Thymus (tissue), 11 donors: ENCODE measurements at regions not wholly inside any gene's neighbourhood (a gene's known extent, or its start where the extent isn't known, plus 50 kb on each side); places are given as distances from the start of the nearest gene placed in this dataset.
"Not testable (repeated sequence)": the region's sequence is repeated elsewhere in the genome, so short reads cannot be mapped to it uniquely, and the experiment has no call there.

ENCODE experiments used
- DNase-seq, 9 donors: peaks; one replicate each; pipeline ENCODE4 v3.0.0-alpha.2; 2013; ENCODE audit warnings: low spot score in 9 of 9, low read depth in 6 of 9, missing footprints in 1 of 9
- H3K27ac ChIP-seq, 2 donors: one replicate each; pipeline ENCODE4 v1.5.1; 2013; ENCODE audit warnings: control low read depth in 1 of 2, low read depth in 1 of 2, low read length in 1 of 2, mild to moderate bottlenecking in 1 of 2, moderate library complexity in 1 of 2
- H3K27me3 ChIP-seq, 2 donors: one replicate each; pipeline ENCODE4 v1.5.1; 2013; ENCODE audit warnings: low read length in 1 of 2; ENCODE audit not compliant: control insufficient read depth in 2 of 2, insufficient read depth in 1 of 2
- H3K36me3 ChIP-seq, 2 donors: one replicate each; pipeline ENCODE4 v1.5.1; 2013; ENCODE audit warnings: low read length in 1 of 2, mild to moderate bottlenecking in 1 of 2, moderate library complexity in 1 of 2; ENCODE audit not compliant: control insufficient read depth in 2 of 2, insufficient read depth in 2 of 2
- H3K4me1 ChIP-seq, 2 donors: one replicate each; pipeline ENCODE4 v1.5.1; 2013; ENCODE audit warnings: low read length in 2 of 2; ENCODE audit not compliant: control insufficient read depth in 2 of 2, insufficient read depth in 2 of 2
- H3K4me3 ChIP-seq, 2 donors: one replicate each; pipeline ENCODE4 v1.5.1; 2013; ENCODE audit warnings: low read length in 2 of 2, control low read depth in 1 of 2, mild to moderate bottlenecking in 1 of 2
- H3K9me3 ChIP-seq, 2 donors: one replicate each; pipeline ENCODE4 v1.5.1; 2013; ENCODE audit warnings: low read length in 1 of 2, mild to moderate bottlenecking in 1 of 2; ENCODE audit not compliant: control insufficient read depth in 2 of 2, insufficient read depth in 1 of 2
- WGBS: extraction: QIAGEN DNeasy Blood & Tissue Kit; methylation state at CpG from one replicate; pipeline ENCODE4 v1.1.7; 2013; 5-methylcytosine and 5-hydroxymethylcytosine counted together
- donor health status: healthy.

- H3K36me3 ChIP-seq, result no peaks in the 10 kb centered on the region
- no peaks in the 10 kb centered on the region for H3K27me3 ChIP-seq
Observed at GRCh38 chr2:16728351-16729136, 62.9 kb upstream of the CYRIA start.

GRCh38 chr2:16727849-16728248, 62.2 kb upstream of the CYRIA start:
- WGBS, result 67% methylated on average over 2 of the region's 2 CpGs
- H3K9me3 ChIP-seq, H3K4me3 ChIP-seq, H3K27me3 ChIP-seq, H3K36me3 ChIP-seq, DNase-seq, H3K27ac ChIP-seq, H3K4me1 ChIP-seq: not testable (repeated sequence)

More at GRCh38 chr2:16728351-16729136, 62.9 kb upstream of the CYRIA start:
- no peaks in the 10 kb centered on the region for H3K9me3 ChIP-seq
- no peak overlapping the region for H3K4me3 ChIP-seq
- no peak overlapping the region for H3K27ac ChIP-seq
- no peak for DNase-seq
- H3K4me1 ChIP-seq, result no peaks in the 10 kb centered on the region
- WGBS, result 84% methylated on average over 4 of the region's 4 CpGs

GRCh38 chr2:16727256-16727655, 61.6 kb upstream of the CYRIA start:
- DNase-seq, result no peak
- Histone ChIP-seq H3K27me3 (no peaks in the 10 kb centered on the region), H3K9me3 (no peaks in the 10 kb centered on the region), H3K36me3 (no peaks in the 10 kb centered on the region), H3K4me3 (no peak overlapping the region), H3K27ac (no peak overlapping the region), H3K4me1 (no peaks in the 10 kb centered on the region)
- 92% methylated on average over 4 of the region's 4 CpGs for WGBS

DNA sequence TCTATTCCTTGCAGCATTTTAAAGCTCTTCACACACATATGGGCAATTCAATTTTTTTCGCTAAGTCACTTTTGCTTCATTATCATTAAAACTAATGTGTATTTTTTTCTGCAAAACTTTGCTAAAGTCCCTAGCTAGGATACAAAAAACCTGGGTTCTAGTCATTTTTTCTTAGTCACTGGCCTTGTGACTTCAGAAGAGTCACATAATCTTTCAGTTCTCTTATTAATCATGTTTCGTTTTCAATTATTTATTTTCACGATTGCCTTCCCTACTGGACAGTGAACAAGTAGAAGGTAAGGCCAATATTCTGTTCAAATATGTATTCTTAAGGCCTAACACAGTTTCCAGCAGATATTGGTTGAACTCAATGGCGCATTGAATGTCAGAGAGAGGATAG, 60.9 kb upstream of the CYRIA start:
- H3K27ac ChIP-seq, result no peak overlapping the region
- H3K36me3 ChIP-seq, result no peaks in the 10 kb centered on the region
- no peak for DNase-seq
- WGBS, result 92% methylated on average over 4 of the region's 4 CpGs
- no peaks in the 10 kb centered on the region for H3K27me3 ChIP-seq
- H3K4me3 ChIP-seq, result no peak overlapping the region
- no peaks in the 10 kb centered on the region for H3K4me1 ChIP-seq
- no peaks in the 10 kb centered on the region for H3K9me3 ChIP-seq

GRCh38 chr2:16726147-16726546, 60.5 kb upstream of the CYRIA start:
- Histone ChIP-seq H3K36me3 (no peaks in the 10 kb centered on the region), H3K27me3 (no peaks in the 10 kb centered on the region), H3K4me3 (no peak overlapping the region), H3K4me1 (no peaks in the 10 kb centered on the region), H3K27ac (no peak overlapping the region), H3K9me3 (no peaks in the 10 kb centered on the region)
- DNase-seq, result no peak
- WGBS, result 93% methylated on average over 2 of the region's 2 CpGs

DNA sequence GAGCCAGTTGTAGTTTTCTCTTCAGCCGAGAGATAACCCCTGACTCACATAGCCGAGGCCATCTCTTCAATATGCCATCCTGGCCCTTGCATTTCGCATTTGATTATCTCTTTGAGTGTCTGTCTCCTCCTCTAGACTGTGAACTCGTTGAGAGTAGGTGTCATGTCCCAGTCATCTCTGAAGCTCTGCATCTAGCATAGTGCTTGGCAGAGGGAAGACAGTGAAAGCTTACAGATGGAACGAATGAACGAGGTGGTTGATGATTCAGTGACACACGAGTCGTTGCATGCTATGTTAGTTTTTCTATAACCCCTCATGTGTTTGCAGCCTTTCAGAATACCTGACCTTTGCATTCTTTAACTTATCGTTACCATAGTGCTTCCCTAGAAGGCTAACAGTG, 59.9 kb upstream of the CYRIA start:
- no peaks in the 10 kb centered on the region for H3K36me3 ChIP-seq
- H3K27me3 ChIP-seq, result no peaks in the 10 kb centered on the region
- WGBS, result 89% methylated on average over 9 of the region's 9 CpGs
- H3K27ac ChIP-seq, result no peak overlapping the region
- no peak for DNase-seq
- H3K9me3 ChIP-seq, result no peaks in the 10 kb centered on the region
- no peaks in the 10 kb centered on the region for H3K4me1 ChIP-seq
- H3K4me3 ChIP-seq, result no peak overlapping the region

DNA sequence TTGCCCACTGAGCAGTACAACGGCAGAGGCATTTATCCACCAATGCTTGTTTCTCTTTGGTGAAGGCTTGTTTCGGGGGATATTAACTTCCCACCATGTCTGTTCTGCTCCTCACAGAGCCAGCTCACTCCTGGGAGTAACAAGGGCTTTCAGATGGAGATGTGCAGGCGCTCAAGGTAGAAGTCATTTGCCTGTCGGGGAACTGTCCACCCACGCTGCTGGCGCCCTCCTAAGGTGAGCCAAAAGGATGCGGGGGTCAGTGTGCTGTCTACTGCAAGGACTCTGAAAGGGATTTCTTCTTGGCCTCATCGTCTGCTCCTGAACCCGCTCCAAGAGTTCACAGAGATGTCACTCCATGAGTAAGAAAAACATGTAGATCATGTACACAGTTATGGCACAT, 57.0 kb upstream of the CYRIA start:
- Histone ChIP-seq H3K4me3 (no peak overlapping the region), H3K27me3 (no peaks in the 10 kb centered on the region), H3K4me1 (peaks cover 0 to 8% of the 10 kb centered on the region in 2 donors), H3K36me3 (no peaks in the 10 kb centered on the region), H3K9me3 (no peaks in the 10 kb centered on the region), H3K27ac (no peak overlapping the region)
- no peak for DNase-seq
- 87% methylated on average over 9 of the region's 9 CpGs for WGBS

GRCh38 chr2:16722126-16722525, 56.5 kb upstream of the CYRIA start:
- 88% methylated on average over 1 of the region's 1 CpG for WGBS
- peaks cover 0 to 8% of the 10 kb centered on the region in 2 donors for H3K4me1 ChIP-seq
- H3K27ac ChIP-seq, result no peak overlapping the region
- DNase-seq, result no peak
- no peaks in the 10 kb centered on the region for H3K36me3 ChIP-seq
- H3K27me3 ChIP-seq, result no peaks in the 10 kb centered on the region
- no peaks in the 10 kb centered on the region for H3K9me3 ChIP-seq
- no peak overlapping the region for H3K4me3 ChIP-seq

GRCh38 chr2:16721529-16721928, 55.9 kb upstream of the CYRIA start:
- H3K27me3 ChIP-seq, H3K4me3 ChIP-seq, H3K9me3 ChIP-seq, H3K4me1 ChIP-seq, H3K27ac ChIP-seq, DNase-seq, H3K36me3 ChIP-seq: not testable (repeated sequence)
- WGBS, result 92% methylated on average over 4 of the region's 4 CpGs
